Nephron progenitor cell (in vitro differentiated cells): ENCODE measurements at regions not wholly inside any gene's neighbourhood (a gene's known extent, or its start where the extent isn't known, plus 50 kb on each side); places are given as distances from the start of the nearest gene placed in this dataset.

Source experiments
- DNase-seq: peaks from one replicate; pipeline ENCODE4 v3.0.0; 2021
- H3K27ac Mint-ChIP-seq: 2 replicates; pipeline ENCODE4 v1.8.0; 2021; ENCODE audit warnings: mild to moderate bottlenecking, moderate library complexity, mixed read lengths
- H3K27me3 Mint-ChIP-seq: 2 replicates; pipeline ENCODE4 v1.8.0; 2021; ENCODE audit warnings: mild to moderate bottlenecking, low read depth, mixed read lengths; ENCODE audit not compliant: poor library complexity
- H3K36me3 Mint-ChIP-seq: 2 replicates; pipeline ENCODE4 v1.8.0; 2021; ENCODE audit warnings: low read depth, mixed read lengths
- H3K4me1 Mint-ChIP-seq: 2 replicates; pipeline ENCODE4 v1.8.0; 2021; ENCODE audit warnings: mixed read lengths
- H3K4me3 Mint-ChIP-seq: 2 replicates; pipeline ENCODE4 v1.8.0; 2021; ENCODE audit warnings: mild to moderate bottlenecking, moderate library complexity, mixed read lengths
- H3K9me3 Mint-ChIP-seq: 2 replicates; pipeline ENCODE4 v1.8.0; 2021; ENCODE audit warnings: mild to moderate bottlenecking, moderate library complexity, mixed read lengths
- TF ChIP-seq, protein P1 (sequence below): fragments of 200-600 bp; sonication (generic); IDR thresholded peaks from 2 replicates; pipeline ENCODE4 v1.5.0; 2021; ENCODE audit warnings: antibody characterized with exemption

DNA sequence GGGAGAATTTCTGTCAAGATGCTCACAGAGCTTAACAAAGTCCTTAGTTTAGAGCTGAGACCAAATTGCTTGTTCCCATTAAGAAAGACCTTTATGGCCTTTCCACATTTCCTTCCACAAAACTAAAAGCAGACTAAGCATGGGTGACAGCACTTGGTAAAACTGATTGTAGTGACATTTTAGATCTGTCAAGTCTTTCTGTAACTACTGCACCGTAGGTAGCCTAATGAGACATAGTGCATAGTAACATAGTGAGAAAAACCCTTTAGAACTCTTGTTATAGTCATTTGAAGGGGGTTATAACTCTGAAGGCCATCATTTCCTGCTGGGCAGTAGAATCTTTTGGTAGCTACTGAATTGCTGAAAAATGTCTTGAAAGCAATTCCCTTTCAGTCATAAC lies 990.9 kb upstream of the CNTN5 start:
- no peak overlapping the region for H3K27ac Mint-ChIP-seq

DNA sequence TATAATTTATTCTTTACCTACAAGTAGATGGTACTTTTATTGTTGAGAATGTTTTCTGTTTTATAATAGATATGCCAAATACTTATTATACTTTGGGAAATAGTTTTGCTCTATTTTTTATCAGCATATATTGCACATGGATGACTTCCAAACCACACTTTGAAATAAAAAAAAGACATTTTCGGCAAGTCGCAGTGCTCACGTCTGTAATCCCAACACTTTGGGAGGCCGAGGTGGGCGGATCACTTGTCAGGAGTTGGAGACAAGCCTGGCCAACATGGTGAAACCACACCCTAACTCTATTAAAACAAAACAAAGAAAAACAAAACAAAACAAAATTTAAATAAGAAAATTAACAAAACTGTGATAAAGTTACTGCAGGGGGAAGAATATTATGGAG lies 983.9 kb upstream of the CNTN5 start:
- no peaks in the 10 kb centered on the region for H3K4me1 Mint-ChIP-seq
- no peak for DNase-seq
- TF ChIP-seq, protein P1, sequence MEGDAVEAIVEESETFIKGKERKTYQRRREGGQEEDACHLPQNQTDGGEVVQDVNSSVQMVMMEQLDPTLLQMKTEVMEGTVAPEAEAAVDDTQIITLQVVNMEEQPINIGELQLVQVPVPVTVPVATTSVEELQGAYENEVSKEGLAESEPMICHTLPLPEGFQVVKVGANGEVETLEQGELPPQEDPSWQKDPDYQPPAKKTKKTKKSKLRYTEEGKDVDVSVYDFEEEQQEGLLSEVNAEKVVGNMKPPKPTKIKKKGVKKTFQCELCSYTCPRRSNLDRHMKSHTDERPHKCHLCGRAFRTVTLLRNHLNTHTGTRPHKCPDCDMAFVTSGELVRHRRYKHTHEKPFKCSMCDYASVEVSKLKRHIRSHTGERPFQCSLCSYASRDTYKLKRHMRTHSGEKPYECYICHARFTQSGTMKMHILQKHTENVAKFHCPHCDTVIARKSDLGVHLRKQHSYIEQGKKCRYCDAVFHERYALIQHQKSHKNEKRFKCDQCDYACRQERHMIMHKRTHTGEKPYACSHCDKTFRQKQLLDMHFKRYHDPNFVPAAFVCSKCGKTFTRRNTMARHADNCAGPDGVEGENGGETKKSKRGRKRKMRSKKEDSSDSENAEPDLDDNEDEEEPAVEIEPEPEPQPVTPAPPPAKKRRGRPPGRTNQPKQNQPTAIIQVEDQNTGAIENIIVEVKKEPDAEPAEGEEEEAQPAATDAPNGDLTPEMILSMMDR: no peak
- H3K27ac Mint-ChIP-seq: no peak overlapping the region
- peaks cover 3% of the 10 kb centered on the region for H3K9me3 Mint-ChIP-seq
- no peaks in the 10 kb centered on the region for H3K36me3 Mint-ChIP-seq
- no peak overlapping the region for H3K4me3 Mint-ChIP-seq
- H3K27me3 Mint-ChIP-seq: no peaks in the 10 kb centered on the region

More for the DNA sequence above, 990.9 kb upstream of the CNTN5 start:
- H3K27me3 Mint-ChIP-seq: no peaks in the 10 kb centered on the region
- peaks cover 3% of the 10 kb centered on the region for H3K9me3 Mint-ChIP-seq
- DNase-seq: no peak
- H3K4me1 Mint-ChIP-seq: no peaks in the 10 kb centered on the region
- H3K36me3 Mint-ChIP-seq: no peaks in the 10 kb centered on the region
- H3K4me3 Mint-ChIP-seq: no peak overlapping the region
- TF ChIP-seq, protein P1: no peak

GRCh38 chr11:98040061-98040808 lies 980.5 kb upstream of the CNTN5 start:
- no peaks in the 10 kb centered on the region for H3K9me3 Mint-ChIP-seq
- no peak overlapping the region for H3K4me3 Mint-ChIP-seq
- TF ChIP-seq, protein P1: no peak
- no peaks in the 10 kb centered on the region for H3K27me3 Mint-ChIP-seq
- H3K4me1 Mint-ChIP-seq: no peaks in the 10 kb centered on the region
- no peak for DNase-seq
- no peak overlapping the region for H3K27ac Mint-ChIP-seq
- no peaks in the 10 kb centered on the region for H3K36me3 Mint-ChIP-seq

- H3K4me1 Mint-ChIP-seq: no peaks in the 10 kb centered on the region
- TF ChIP-seq, protein P1: no peak
- no peaks in the 10 kb centered on the region for H3K9me3 Mint-ChIP-seq
- no peak for DNase-seq
- H3K4me3 Mint-ChIP-seq: no peak overlapping the region
- no peaks in the 10 kb centered on the region for H3K36me3 Mint-ChIP-seq
- H3K27me3 Mint-ChIP-seq: no peaks in the 10 kb centered on the region
- no peak overlapping the region for H3K27ac Mint-ChIP-seq
Observed at GRCh38 chr11:98047647-98048046, 973.1 kb upstream of the CNTN5 start.

DNA sequence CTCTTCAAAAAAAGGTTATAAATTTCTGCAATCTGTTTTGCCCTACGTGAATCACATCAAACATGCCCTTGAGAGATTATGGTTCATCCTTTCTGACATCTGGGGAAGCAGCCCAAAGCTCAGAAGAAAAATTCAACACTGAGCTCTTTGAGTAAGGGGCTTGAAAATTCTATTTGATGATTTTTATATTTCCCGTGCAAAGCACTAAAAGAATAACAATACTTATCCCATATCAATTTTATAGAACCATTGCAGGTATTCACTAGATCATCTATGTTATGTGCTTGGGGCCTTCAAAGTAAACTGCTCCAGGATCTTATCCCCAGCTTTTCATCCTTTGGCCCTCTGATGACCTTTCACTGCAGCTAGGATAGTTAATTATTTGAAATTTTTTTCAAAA lies 966.9 kb upstream of the CNTN5 start:
- no peaks in the 10 kb centered on the region for H3K36me3 Mint-ChIP-seq
- TF ChIP-seq, protein P1: no peak
- H3K9me3 Mint-ChIP-seq: no peaks in the 10 kb centered on the region
- H3K4me1 Mint-ChIP-seq: no peaks in the 10 kb centered on the region
- no peaks in the 10 kb centered on the region for H3K27me3 Mint-ChIP-seq
- H3K4me3 Mint-ChIP-seq: no peak overlapping the region
- DNase-seq: no peak
- H3K27ac Mint-ChIP-seq: no peak overlapping the region

- Mint-ChIP-seq H3K27me3 (no peaks in the 10 kb centered on the region), H3K4me3 (no peak overlapping the region), H3K4me1 (no peaks in the 10 kb centered on the region), H3K27ac (no peak overlapping the region), H3K36me3 (no peaks in the 10 kb centered on the region), H3K9me3 (no peaks in the 10 kb centered on the region)
- TF ChIP-seq, protein P1: no peak
- no peak for DNase-seq
Observed at GRCh38 chr11:98056945-98057344, 963.8 kb upstream of the CNTN5 start.
